ENCODE measurements at regions not wholly inside any gene's neighbourhood (a gene's known extent, or its start where the extent isn't known, plus 50 kb on each side); places are given as distances from the start of the nearest gene placed in this dataset.

GRCh38 chr6:6940031-6941025 lies 167.4 kb upstream of the RREB1 start:
- in situ Hi-C loops (cut with MboI) (no loop called here), intact Hi-C loops (cut with micrococcal nuclease) (no loop called here)
- POLR2A ChIA-PET, result interaction anchor here (0.5 kb wide), 1 partner anchor 25 kb away, joined by 3 read pairs; no protein-coding TSS in a partner anchor
- DNase-seq (ENCODE audit: extremely low read depth in 1 of 4, low spot score in 3 of 4), result no peak
- Histone ChIP-seq H3K4me1 (replicated peaks in 1 of 2; ENCODE audit: control insufficient read depth in 2 of 2, insufficient read depth in 2 of 2, low read length in 2 of 2) (peaks cover 0 to 3% of the 10 kb centered on the region in 2 experiments; a peak in 1 of 5 replicates), H3K36me3 (ENCODE audit: control insufficient read depth, insufficient read depth, low read length) (no peaks in the 10 kb centered on the region), H3K4me3 (no peak overlapping the region), H3K27ac (ENCODE audit: extremely low read depth, low read depth, low read length) (no peak overlapping the region), H4K20me1 (replicated peaks; ENCODE audit: control insufficient read depth, insufficient read depth, low read length) (no peaks in the 10 kb centered on the region), H2AFZ (ENCODE audit: low read depth, low read length) (no peak overlapping the region), H3K4me2 (ENCODE audit: insufficient read depth, low read length) (no peak overlapping the region), H3K9ac (ENCODE audit: insufficient read depth in 1 of 2, low read depth in 2 of 2, low read length in 2 of 2) (no peak overlapping the region), H3K79me2 (ENCODE audit: control insufficient read depth, insufficient read depth, low read length) (no peaks in the 10 kb centered on the region), H3K27me3 (ENCODE audit: control insufficient read depth in 2 of 2, insufficient read depth in 2 of 2, low read length in 2 of 2) (no peaks in the 10 kb centered on the region), H3K9me3 (replicated peaks; ENCODE audit: control insufficient read depth, insufficient read depth, low read depth, low read length) (no peaks in the 10 kb centered on the region), H3K9me1 (ENCODE audit: control insufficient read depth, insufficient read depth, low read length) (no peaks in the 10 kb centered on the region)
- whole genome bisulfite sequencing (ENCODE audit: insufficient coverage, low coverage, missing lambda C conversion rate), result 75% methylated on average over 41 of the region's 47 CpGs
- FAIRE-seq, result no peak
- TF ChIP-seq BMI1 (IDR thresholded peaks at IDR 0.05; ENCODE audit: low read length) (no peak), ZNF316 (IDR thresholded peaks at IDR 0.05) (no peak), PCBP1 (IDR thresholded peaks at IDR 0.05; ENCODE audit: low read depth, low read length, poor library complexity, severe bottlenecking) (no peak), ZNF263 (CRISPR knock-in tag; IDR thresholded peaks at IDR 0.05; ENCODE audit: borderline replicate concordance) (no peak), NFYB (IDR thresholded peaks at IDR 0.05; ENCODE audit: extremely low read depth, insufficient read length) (peak; percentile 37), CC2D1A (IDR thresholded peaks at IDR 0.05) (no peak), RFX1 (IDR thresholded peaks at IDR 0.05) (no peak), ARHGAP35 (IDR thresholded peaks at IDR 0.05; ENCODE audit: partially characterized antibody) (no peak), CHAMP1 (IDR thresholded peaks at IDR 0.05) (no peak), ZNF507 (tag; conservative IDR thresholded peaks at IDR 0.05) (no peak), MBD2 (IDR thresholded peaks at IDR 0.05; ENCODE audit: borderline replicate concordance, low read depth) (no peak), KDM1A (IDR thresholded peaks at IDR 0.05) (no peak), TEAD4 (IDR thresholded peaks at IDR 0.05; ENCODE audit: low read length) (no peak), TEAD4 (CRISPR knock-in tag; IDR thresholded peaks at IDR 0.05; ENCODE audit: borderline replicate concordance) (no peak), ZBTB33 (CRISPR knock-in tag; IDR thresholded peaks at IDR 0.05) (peak; percentile 36; the same call in 1 of the 2 replicates)
- ATAC-seq, result no peak
- CTCF ChIA-PET (ENCODE audit: low intra/inter-chr PET ratio), result no interaction called here
- no TSS peak for BruUV-seq (replicated peaks)

Data from K562 (cell line).